H9 (cell line): ENCODE measurements at regions not wholly inside any gene's neighbourhood (a gene's known extent, or its start where the extent isn't known, plus 50 kb on each side); places are given as distances from the start of the nearest gene placed in this dataset.
"Not testable (repeated sequence)": the region's sequence is repeated elsewhere in the genome, so short reads cannot be mapped to it uniquely, and the experiment has no call there.

Source experiments
- DNase-seq: peaks from one replicate; pipeline ENCODE4 v3.0.0-alpha.2; 2017
- H2AFZ ChIP-seq: one replicate; pipeline ENCODE4 v1.6.1; 2013; ENCODE audit warnings: mild to moderate bottlenecking, low read length, control low read depth, moderate library complexity
- H2AK5ac ChIP-seq: 2 replicates; pipeline ENCODE4 v1.6.1; 2013; ENCODE audit warnings: low read length, control low read depth, mixed read lengths; ENCODE audit not compliant: insufficient read length
- H2BK120ac ChIP-seq: one replicate; pipeline ENCODE4 v1.6.1; 2013; ENCODE audit warnings: low read depth, mild to moderate bottlenecking, low read length, control low read depth, inconsistent platforms; ENCODE audit not compliant: poor library complexity, severe bottlenecking
- H2BK12ac ChIP-seq: 2 replicates; pipeline ENCODE4 v1.6.1; 2013; ENCODE audit warnings: low read length, control low read depth, mixed read lengths, low read depth; ENCODE audit not compliant: insufficient read length
- H2BK15ac ChIP-seq: 2 replicates; pipeline ENCODE4 v1.6.1; 2013; ENCODE audit warnings: low read depth, low read length, control low read depth
- H2BK20ac ChIP-seq: one replicate; pipeline ENCODE4 v1.6.1; 2013; ENCODE audit warnings: low read depth, mild to moderate bottlenecking, low read length, control low read depth, inconsistent platforms; ENCODE audit not compliant: poor library complexity, severe bottlenecking
- H2BK5ac ChIP-seq: 2 replicates; pipeline ENCODE4 v1.6.1; 2013; ENCODE audit warnings: low read length, control low read depth, mixed read lengths; ENCODE audit not compliant: insufficient read length
- H3K14ac ChIP-seq: 2 replicates; pipeline ENCODE4 v1.6.1; 2013; ENCODE audit warnings: low read length, control low read depth; ENCODE audit not compliant: insufficient read depth
- H3K18ac ChIP-seq: 2 replicates; pipeline ENCODE4 v1.6.1; 2013; ENCODE audit warnings: low read depth, mild to moderate bottlenecking, mixed read lengths, low read length, control low read depth; ENCODE audit not compliant: insufficient read length
- H3K23ac ChIP-seq: 2 replicates; pipeline ENCODE4 v1.6.1; 2013; ENCODE audit warnings: low read length, control low read depth, mixed read lengths, low read depth; ENCODE audit not compliant: insufficient read length
- H3K23me2 ChIP-seq: 2 replicates; pipeline ENCODE4 v1.6.1; 2013; ENCODE audit warnings: low read depth, mild to moderate bottlenecking, mixed read lengths, low read length, control low read depth; ENCODE audit not compliant: insufficient read length, poor library complexity, severe bottlenecking
- H3K27ac ChIP-seq: 2 replicates; pipeline ENCODE4 v1.5.1; 2013; ENCODE audit warnings: low read length, control low read depth, mixed read lengths, low read depth; ENCODE audit not compliant: insufficient read length
- H3K27me3 ChIP-seq: 2 replicates; pipeline ENCODE4 v1.6.1; 2013; ENCODE audit warnings: low read length, control low read depth, inconsistent platforms; ENCODE audit not compliant: insufficient read depth
- H3K4ac ChIP-seq: 2 replicates; pipeline ENCODE4 v1.6.1; 2013; ENCODE audit warnings: low read depth, mild to moderate bottlenecking, control low read depth, inconsistent platforms, low read length, moderate library complexity
- H3K4me1 ChIP-seq: 2 replicates; pipeline ENCODE4 v1.6.1; 2013; ENCODE audit warnings: low read length, control low read depth, inconsistent platforms; ENCODE audit not compliant: insufficient read depth
- H3K4me2 ChIP-seq: 2 replicates; pipeline ENCODE4 v1.6.1; 2013; ENCODE audit warnings: low read length, control low read depth, mixed read lengths; ENCODE audit not compliant: insufficient read length, insufficient read depth
- H3K56ac ChIP-seq: 2 replicates; pipeline ENCODE4 v1.6.1; 2013; ENCODE audit warnings: low read depth, mild to moderate bottlenecking, mixed read lengths, low read length, control low read depth; ENCODE audit not compliant: insufficient read length
- H3K79me1 ChIP-seq: 2 replicates; pipeline ENCODE4 v1.6.1; 2013; ENCODE audit warnings: low read depth, mild to moderate bottlenecking, moderate library complexity, low read length, control low read depth, inconsistent platforms; ENCODE audit not compliant: insufficient read depth, poor library complexity, severe bottlenecking
- H3K79me2 ChIP-seq: 2 replicates; pipeline ENCODE4 v1.6.1; 2013; ENCODE audit warnings: low read length, control low read depth, inconsistent platforms; ENCODE audit not compliant: insufficient read depth
- H3K9ac ChIP-seq: 2 replicates; pipeline ENCODE4 v1.6.1; 2013; ENCODE audit warnings: low read length, control low read depth, mixed read lengths; ENCODE audit not compliant: insufficient read length; ENCODE audit errors: extremely low read depth
- H3K9me3 ChIP-seq: one replicate; pipeline ENCODE4 v1.6.1; 2013; ENCODE audit warnings: low read depth, low read length, inconsistent platforms; ENCODE audit not compliant: control insufficient read depth
- H3T11ph ChIP-seq: one replicate; pipeline ENCODE4 v1.6.1; 2013; ENCODE audit warnings: mild to moderate bottlenecking, low read length, control low read depth, inconsistent platforms
- H4K20me1 ChIP-seq: one replicate; pipeline ENCODE4 v1.6.1; 2013; ENCODE audit not compliant: control insufficient read depth, insufficient read length, insufficient read depth
- H4K5ac ChIP-seq: 2 replicates; pipeline ENCODE4 v1.6.1; 2013; ENCODE audit warnings: low read depth, mild to moderate bottlenecking, mixed read lengths, low read length, control low read depth; ENCODE audit not compliant: insufficient read length
- H4K8ac ChIP-seq: replicated peaks from 2 replicates; pipeline ENCODE4 v1.6.1; 2013; ENCODE audit warnings: low read length, control low read depth, mixed read lengths, low read depth; ENCODE audit not compliant: insufficient read length
- H4K91ac ChIP-seq: 2 replicates; pipeline ENCODE4 v1.6.1; 2013; ENCODE audit warnings: low read depth, mild to moderate bottlenecking, moderate library complexity, mixed read lengths, low read length, control low read depth; ENCODE audit not compliant: insufficient read length
- H3K27ac Mint-ChIP-seq, 3 experiments: 2 replicates in 2 of 3; 3 replicates in 1 of 3; pipeline ENCODE4 v1.8.0; 2020 to 2021; ENCODE audit warnings: mixed read lengths in 3 of 3, mild to moderate bottlenecking in 1 of 3, moderate library complexity in 1 of 3
- H3K27me3 Mint-ChIP-seq: 2 replicates; pipeline ENCODE4 v1.8.0; 2021; ENCODE audit warnings: low read depth, mild to moderate bottlenecking, moderate library complexity, mixed read lengths
- H3K36me3 Mint-ChIP-seq, 3 experiments: 2 replicates in 2 of 3; 3 replicates in 1 of 3; pipeline ENCODE4 v1.8.0; 2020 to 2021; ENCODE audit warnings: low read depth in 3 of 3, mixed read lengths in 3 of 3; ENCODE audit not compliant: insufficient read depth in 1 of 3
- H3K4me1 Mint-ChIP-seq, 2 experiments: 2 replicates each; pipeline ENCODE4 v1.8.0; 2020; ENCODE audit warnings: mixed read lengths in 2 of 2
- H3K4me3 Mint-ChIP-seq, 2 experiments: 2 replicates in 1 of 2; 3 replicates in 1 of 2; pipeline ENCODE4 v1.8.0; 2020 to 2021; ENCODE audit warnings: mild to moderate bottlenecking in 2 of 2, mixed read lengths in 2 of 2, moderate library complexity in 1 of 2
- H3K9me3 Mint-ChIP-seq, 2 experiments: 2 replicates in 1 of 2; 3 replicates in 1 of 2; pipeline ENCODE4 v1.8.0; 2020; ENCODE audit warnings: mild to moderate bottlenecking in 2 of 2, mixed read lengths in 2 of 2, moderate library complexity in 1 of 2
- CTCF ChIP-seq: fragments of 200-600 bp; sonication (generic); conservative IDR thresholded peaks from 3 replicates; pipeline ENCODE4 v1.8.0; 2021; ENCODE audit warnings: antibody characterized with exemption, mild to moderate bottlenecking
- WGBS: extraction: QIAGEN DNeasy Blood & Tissue Kit; methylation state at CpG from one replicate; pipeline ENCODE4 v1.1.7; 2013; ENCODE audit warnings: missing lambda C conversion rate, low lambda C conversion rate, mixed read lengths; ENCODE audit not compliant: insufficient read length; ENCODE audit errors: extremely low coverage; 5-methylcytosine and 5-hydroxymethylcytosine counted together

GRCh38 chr7:138338361-138338760 lies 121.7 kb upstream of the TRIM24 start:
- H3K4me1 Mint-ChIP-seq = no peaks in the 10 kb centered on the region
- H3K9me3 Mint-ChIP-seq = peaks cover 71 to 74% of the 10 kb centered on the region in 2 experiments

GRCh38 chr7:138339229-138339628 lies 120.8 kb upstream of the TRIM24 start:
- peaks cover 52% of the 10 kb centered on the region for H3K9me3 ChIP-seq
- H3K36me3 Mint-ChIP-seq = peaks cover 53 to 85% (median 81%) of the 10 kb centered on the region in 3 experiments

More at GRCh38 chr7:138338361-138338760, 121.7 kb upstream of the TRIM24 start:
- Histone ChIP-seq H2BK120ac (no peak overlapping the region), H3T11ph (no peak overlapping the region), H2BK12ac (no peak overlapping the region), H2AFZ (no peak overlapping the region), H3K27ac (no peak overlapping the region), H4K8ac (no peak overlapping the region), H3K18ac (no peak overlapping the region), H3K23ac (no peak overlapping the region), H3K56ac (no peak overlapping the region), H3K79me2 (no peaks in the 10 kb centered on the region), H4K20me1 (no peaks in the 10 kb centered on the region), H3K9me3 (peaks cover 45% of the 10 kb centered on the region), H2BK15ac (no peak overlapping the region), H4K91ac (no peak overlapping the region), H2BK20ac (no peak overlapping the region), H4K5ac (no peak overlapping the region), H3K23me2 (no peaks in the 10 kb centered on the region), H3K4me2 (no peak overlapping the region), H3K4me1 (no peaks in the 10 kb centered on the region), H3K14ac (no peak overlapping the region), H3K27me3 (no peaks in the 10 kb centered on the region), H3K4ac (no peak overlapping the region), H3K9ac (no peak overlapping the region), H3K79me1 (no peaks in the 10 kb centered on the region), H2AK5ac (no peak overlapping the region), H2BK5ac (no peak overlapping the region)
- H3K36me3 Mint-ChIP-seq = peaks cover 51 to 76% (median 72%) of the 10 kb centered on the region in 3 experiments
- no peak overlapping the region for H3K27ac Mint-ChIP-seq
- no peak for DNase-seq
- no peak overlapping the region for H3K4me3 Mint-ChIP-seq
- TF ChIP-seq CTCF = no peak
- H3K27me3 Mint-ChIP-seq = peaks cover 1% of the 10 kb centered on the region

More at GRCh38 chr7:138339229-138339628, 120.8 kb upstream of the TRIM24 start:
- not testable (repeated sequence) for H3K9ac ChIP-seq, H4K8ac ChIP-seq, H2BK120ac ChIP-seq, H3K4me2 ChIP-seq, H3K27ac ChIP-seq, H2BK12ac ChIP-seq, H2BK5ac ChIP-seq, H2BK20ac ChIP-seq, H4K91ac ChIP-seq, H3K14ac ChIP-seq, H3K79me1 ChIP-seq, H3K23me2 ChIP-seq, H3K27me3 Mint-ChIP-seq, DNase-seq, H3K27ac Mint-ChIP-seq, H3K4me3 Mint-ChIP-seq, H3T11ph ChIP-seq, H4K20me1 ChIP-seq, H2AK5ac ChIP-seq, H2AFZ ChIP-seq, H3K79me2 ChIP-seq, H2BK15ac ChIP-seq, H3K18ac ChIP-seq, H3K4ac ChIP-seq, H3K4me1 ChIP-seq, H4K5ac ChIP-seq, H3K4me1 Mint-ChIP-seq, H3K56ac ChIP-seq, H3K27me3 ChIP-seq, H3K23ac ChIP-seq
- H3K9me3 Mint-ChIP-seq = peaks cover 80 to 82% of the 10 kb centered on the region in 2 experiments
- WGBS = no CpG with 5 or more reads among the region's 7 CpGs
